HG03460 (cell line): ENCODE measurements at regions not wholly inside any gene's neighbourhood (a gene's known extent, or its start where the extent isn't known, plus 50 kb on each side); places are given as distances from the start of the nearest gene placed in this dataset.
"Not testable (repeated sequence)": the region's sequence is repeated elsewhere in the genome, so short reads cannot be mapped to it uniquely, and the experiment has no call there.

Experiments
- ATAC-seq: cut with Tn5 transposase; IDR thresholded peaks from one replicate; pipeline ENCODE4 v1.9.1; 2021; ENCODE audit not compliant: unreplicated experiment

GRCh38 chr14:53748691-53749090, 207.9 kb downstream of the BMP4 start:
- ATAC-seq = no peak

GRCh38 chr14:53744857-53745256, 211.8 kb downstream of the BMP4 start:
- no peak for ATAC-seq

- no peak for ATAC-seq
Measured at GRCh38 chr14:53743371-53743770, 213.3 kb downstream of the BMP4 start.

DNA sequence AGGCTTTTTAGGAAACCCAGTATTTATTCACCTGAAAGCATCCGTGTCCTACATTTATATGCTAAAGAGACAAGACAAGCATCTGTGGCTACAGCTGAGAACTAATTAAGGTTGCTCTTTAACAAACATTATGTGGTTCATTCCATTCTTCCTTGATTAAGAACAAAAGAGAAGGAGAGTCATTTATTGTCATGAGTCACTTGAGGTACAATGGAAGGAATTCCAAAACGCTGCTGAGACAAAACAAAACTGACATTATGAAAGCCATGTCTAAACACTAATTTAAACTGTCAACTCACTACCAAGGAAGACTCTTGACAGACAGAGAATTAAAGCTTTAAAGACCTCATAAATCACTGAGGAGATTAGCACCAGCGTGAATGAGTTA, 214.4 kb downstream of the BMP4 start:
- no peak for ATAC-seq

- ATAC-seq = no peak
Measured at GRCh38 chr14:53741479-53742232, 215.0 kb downstream of the BMP4 start.

- no peak for ATAC-seq
Measured at GRCh38 chr14:53740570-53740969, 216.1 kb downstream of the BMP4 start.

DNA sequence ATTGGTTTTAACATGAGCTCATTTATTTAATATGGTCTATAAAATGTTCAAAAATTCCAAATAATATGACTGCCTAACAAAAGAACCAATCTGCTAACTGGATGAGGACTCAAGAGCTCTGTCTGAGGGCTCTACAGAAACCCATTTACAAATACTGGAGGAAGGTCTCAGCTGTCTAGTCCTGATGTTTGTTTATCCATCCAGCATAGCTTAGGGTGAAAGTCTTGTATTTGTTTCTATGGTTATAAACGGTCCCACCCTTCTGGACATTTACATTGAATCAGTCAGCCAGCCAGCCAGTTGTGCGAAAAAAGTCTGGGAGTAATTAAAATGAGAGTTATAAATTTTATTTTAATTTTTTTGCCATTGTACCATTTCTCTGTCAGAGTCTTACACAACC, 220.7 kb downstream of the BMP4 start:
- ATAC-seq = no peak

GRCh38 chr14:53723221-53723620, 233.4 kb downstream of the BMP4 start:
- ATAC-seq = no peak

DNA sequence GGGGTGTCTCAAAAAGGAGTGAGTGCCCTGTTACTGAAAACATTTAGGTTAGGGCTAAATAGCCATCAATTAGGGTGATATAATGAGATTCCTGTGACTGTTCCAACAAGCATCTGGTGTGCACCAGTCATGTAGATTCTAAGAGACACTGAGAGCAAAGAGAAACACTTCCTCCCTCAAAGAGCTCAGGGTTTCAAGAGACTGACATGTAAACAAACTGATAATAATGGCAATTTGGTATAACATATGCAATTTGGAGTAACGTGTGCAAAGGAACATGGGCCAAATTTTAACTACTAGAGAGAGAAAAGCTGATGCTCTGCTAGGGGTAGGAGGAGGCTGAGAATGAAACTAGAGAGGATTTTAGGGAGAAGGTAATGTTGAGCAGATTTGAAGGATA, 237.1 kb downstream of the BMP4 start:
- no peak for ATAC-seq

GRCh38 chr14:53716578-53716977, 240.0 kb downstream of the BMP4 start:
- ATAC-seq = no peak

DNA sequence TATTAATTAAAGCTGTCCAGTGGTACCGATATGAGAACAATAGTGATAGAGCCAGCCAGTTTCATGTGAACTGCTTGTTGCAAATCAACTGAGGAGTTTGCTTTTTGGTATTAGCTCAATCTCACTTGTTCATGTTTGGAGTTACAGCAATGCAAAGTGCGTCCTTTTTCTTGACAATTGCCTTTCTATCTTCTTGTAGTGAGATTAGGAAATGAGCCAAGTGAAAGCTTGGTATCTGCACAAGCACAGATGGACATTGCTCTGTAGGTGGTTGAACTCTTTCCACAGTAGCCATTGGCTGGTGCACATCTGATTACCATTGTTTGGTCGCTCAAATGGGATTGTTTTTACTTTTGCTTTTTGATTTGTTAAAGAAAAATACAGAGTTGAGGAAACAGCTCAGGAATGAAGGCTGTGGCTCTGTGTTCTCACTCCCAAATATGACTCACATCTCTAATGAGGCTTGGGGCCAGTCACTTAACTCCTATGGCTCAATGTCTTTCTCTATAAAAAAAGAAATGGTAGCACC, 241.4 kb downstream of the BMP4 start:
- no peak for ATAC-seq

DNA sequence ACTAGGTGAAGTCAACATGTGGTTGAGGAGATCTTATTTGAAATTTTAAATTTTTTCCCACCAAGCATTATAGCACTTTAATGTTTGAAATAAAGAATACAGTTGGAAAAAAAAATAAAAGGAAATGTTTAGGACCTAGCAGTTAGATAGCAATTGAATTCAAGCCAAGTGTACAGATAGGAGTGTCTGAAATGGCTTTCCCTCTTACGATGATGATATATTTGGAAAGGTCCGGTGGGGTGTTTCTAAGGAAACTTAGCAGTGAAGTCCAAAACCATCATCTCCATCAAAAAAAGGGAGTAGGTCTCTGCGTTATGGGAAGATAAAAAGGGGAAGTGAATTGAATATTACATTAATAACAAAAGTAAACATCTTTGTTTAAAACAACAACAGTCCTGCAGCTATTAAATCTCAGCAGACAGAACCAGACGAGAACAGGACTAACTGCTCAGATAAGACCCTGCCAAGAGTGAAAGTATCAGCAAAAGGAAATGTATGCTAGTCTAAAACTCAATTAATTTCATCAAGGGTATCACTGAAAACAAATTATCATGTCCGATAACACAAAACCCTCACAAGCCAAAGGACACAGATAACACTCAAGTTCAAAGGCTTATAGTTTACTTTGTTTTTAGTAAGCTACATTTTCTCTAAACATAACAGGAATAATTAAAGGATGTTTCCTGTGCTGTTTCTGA, 242.0 kb downstream of the BMP4 start:
- ATAC-seq = no peak

DNA sequence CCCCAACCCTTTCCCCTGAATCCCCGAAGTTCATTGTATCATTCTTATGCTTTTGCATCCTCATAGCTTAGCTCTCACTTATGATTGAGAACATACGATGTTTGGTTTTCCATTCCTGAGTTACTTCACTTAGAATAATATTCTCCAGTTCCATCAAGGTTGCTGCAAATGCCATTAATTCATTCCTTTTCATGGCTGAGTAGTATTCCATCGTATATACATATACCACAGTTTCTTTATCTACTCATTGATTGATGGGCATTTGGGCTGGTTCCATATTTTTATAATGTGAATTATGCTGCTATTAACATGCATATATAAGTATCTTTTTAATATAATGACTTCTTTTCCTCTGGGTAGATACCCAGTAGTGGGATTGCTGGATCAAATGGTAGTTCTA, 243.7 kb downstream of the BMP4 start:
- not testable (repeated sequence) for ATAC-seq

DNA sequence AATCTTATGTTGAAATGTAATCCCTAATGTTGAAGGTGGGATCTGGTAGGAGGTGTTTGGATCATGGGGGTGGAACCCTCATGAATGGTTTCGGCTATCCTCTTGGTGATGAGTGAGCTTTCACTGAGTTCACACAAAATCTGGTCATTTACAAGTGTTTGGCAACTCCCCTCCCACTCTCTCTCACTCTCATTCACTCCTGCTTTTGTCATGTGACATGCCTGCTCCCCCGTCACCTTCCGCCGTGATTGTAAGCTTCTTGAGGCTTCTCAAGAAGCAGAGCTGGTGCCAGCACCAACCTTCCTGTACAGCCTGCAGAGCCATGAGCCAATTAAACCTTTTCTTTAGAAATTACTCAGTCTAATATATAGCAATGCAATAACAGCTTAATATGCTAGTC, 245.4 kb downstream of the BMP4 start:
- no peak for ATAC-seq

- no peak for ATAC-seq
Measured at GRCh38 chr14:53710615-53711014, 246.0 kb downstream of the BMP4 start.

- ATAC-seq = no peak
Measured at GRCh38 chr14:53709381-53709780, 247.2 kb downstream of the BMP4 start.

- no peak for ATAC-seq
Measured at GRCh38 chr14:53703457-53703856, 253.2 kb downstream of the BMP4 start.

- ATAC-seq = peak; percentile 71
Measured at GRCh38 chr14:53701108-53701875, 255.3 kb downstream of the BMP4 start.

GRCh38 chr14:53696217-53696965, 260.2 kb downstream of the BMP4 start:
- no peak for ATAC-seq

- no peak for ATAC-seq
Measured at GRCh38 chr14:53695692-53696214, 260.9 kb downstream of the BMP4 start.

DNA sequence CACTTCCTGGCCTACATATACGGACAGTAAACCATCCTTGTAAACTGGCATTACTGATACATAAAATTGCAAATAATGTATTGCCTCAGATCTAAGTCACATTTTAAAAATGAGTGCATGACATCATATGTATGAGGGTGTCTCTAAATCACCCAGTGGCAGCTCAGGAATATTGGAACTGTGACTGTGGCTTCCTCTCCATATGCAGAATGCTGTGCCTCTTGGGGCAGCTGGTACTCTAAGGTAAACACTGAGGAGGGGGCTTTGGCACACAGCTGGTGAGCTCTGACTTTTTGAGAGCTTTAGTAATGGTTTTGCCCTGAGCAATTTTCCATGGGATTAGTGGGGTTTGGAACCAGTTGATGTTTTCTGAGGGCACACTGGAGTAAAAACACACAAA, 263.7 kb downstream of the BMP4 start:
- ATAC-seq = no peak
